ENCODE measurements at regions not wholly inside any gene's neighbourhood (a gene's known extent, or its start where the extent isn't known, plus 50 kb on each side); places are given as distances from the start of the nearest gene placed in this dataset.
"Not testable (repeated sequence)": the region's sequence is repeated elsewhere in the genome, so short reads cannot be mapped to it uniquely, and the experiment has no call there.

DNA sequence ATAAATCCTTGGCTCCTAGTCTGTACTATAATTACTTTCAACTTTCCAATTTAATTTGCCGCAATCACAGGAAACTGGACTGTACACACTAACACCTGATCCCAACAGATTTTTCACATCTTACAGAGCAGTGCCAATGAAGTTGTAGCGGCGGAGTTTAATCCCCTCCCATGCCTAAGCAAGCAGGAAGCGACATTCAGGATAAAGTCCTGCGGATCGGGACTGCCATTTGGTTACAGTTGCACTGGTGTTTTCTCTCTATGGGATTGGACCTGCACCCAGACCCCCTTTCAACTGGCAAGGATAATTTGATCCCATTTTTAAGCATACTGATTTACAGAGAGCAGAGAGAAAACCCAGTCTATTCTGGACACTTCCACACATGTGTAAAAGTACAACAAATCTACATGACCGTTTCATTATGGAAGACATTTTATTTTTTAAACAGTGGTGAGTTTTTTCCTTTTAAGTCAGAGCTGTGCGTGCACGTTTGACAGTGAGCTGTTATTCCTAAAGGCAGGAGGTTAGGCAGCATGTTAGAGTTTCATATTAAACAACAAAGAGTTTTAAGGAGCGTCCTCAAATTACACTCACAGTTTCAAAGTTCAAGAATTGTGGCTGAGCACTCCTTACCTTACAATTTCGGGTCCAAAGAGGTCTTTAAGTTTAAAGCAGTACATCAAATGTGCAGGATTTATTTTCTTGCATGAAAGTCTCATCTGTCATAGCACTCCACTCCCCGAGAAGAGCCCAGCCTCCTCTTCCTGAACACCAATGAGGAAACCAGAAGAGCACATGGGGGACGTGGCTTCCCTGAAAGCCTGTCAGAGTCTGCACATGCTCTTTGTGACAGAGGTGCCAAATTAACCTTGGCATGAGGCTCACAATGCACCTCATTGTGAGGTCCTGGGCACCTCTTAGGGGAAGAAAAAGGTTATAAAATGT lies 141.6 kb upstream of the RFC3 start:
- peak; percentile 11 for DNase-seq

GRCh38 chr13:33677215-33677614 lies 140.7 kb upstream of the RFC3 start:
- no peak for DNase-seq

- DNase-seq, result no peak
Observed at GRCh38 chr13:33678084-33678483, 139.9 kb upstream of the RFC3 start.

DNA sequence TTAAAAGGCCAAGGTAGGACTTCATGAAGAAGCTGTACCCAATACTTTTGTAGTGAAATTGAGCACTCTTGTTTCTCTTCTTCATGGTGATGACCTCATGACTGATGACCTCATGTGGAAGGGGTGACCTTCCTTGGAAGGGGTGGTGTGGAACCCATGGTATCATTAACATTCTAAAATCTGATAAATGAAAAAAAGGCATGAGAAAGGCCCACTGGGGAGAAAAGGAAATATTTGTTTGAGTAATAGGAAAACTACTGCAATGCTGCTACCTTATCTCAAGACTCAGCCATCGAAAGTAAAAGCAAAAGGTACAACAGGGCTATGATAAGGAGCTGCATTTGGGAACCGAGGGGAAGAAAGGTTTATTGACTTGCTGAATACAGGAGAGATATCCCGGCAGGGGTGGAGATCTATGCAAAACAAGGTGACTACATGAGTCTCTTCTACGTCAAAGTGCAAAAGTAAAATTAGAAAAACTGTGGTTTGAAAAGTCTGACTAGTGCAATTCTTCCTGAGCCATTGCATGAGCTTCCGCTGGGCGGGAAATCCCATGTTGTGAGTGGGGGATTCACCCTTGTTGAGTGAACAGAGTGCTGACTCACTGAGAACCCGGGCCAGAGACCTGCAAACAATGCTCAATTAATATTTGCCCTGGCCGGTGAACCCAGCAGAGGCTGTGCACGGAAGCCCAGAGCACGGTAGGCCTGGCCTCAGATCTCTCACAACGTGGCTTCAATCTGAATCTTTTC lies 138.9 kb upstream of the RFC3 start:
- no peak for DNase-seq

- no peak for DNase-seq
Observed at GRCh38 chr13:33679658-33680012, 138.3 kb upstream of the RFC3 start.

DNA sequence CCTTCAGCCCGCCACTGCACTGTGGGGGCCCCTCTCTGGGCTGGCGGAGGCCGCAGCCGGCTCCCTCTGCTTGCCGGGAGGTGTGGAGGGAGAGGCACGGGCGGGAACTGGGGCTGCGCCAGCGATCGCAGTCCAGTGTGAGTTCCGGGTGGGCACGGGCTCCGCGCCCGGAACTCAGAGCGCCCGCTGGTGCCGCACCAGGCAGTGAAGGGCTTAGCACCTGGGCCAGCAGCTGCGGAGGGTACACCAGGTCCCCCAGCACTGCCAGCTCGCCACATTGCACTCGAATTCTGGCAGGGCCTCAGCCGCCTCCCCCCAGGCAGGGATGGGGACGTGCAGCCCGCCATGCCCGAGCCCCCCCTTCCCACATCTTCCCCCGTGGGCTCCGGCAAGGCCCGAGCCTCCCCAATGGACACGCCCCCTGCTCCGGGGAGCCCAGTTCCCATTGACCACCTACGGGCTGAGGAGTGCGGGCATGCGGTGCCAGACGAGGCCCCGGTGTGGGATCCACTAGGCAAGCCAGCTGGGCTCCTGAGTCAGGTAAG lies 135.9 kb upstream of the RFC3 start:
- no peak for DNase-seq

- DNase-seq, result not testable (repeated sequence)
Observed at GRCh38 chr13:33682646-33683045, 135.3 kb upstream of the RFC3 start.

DNA sequence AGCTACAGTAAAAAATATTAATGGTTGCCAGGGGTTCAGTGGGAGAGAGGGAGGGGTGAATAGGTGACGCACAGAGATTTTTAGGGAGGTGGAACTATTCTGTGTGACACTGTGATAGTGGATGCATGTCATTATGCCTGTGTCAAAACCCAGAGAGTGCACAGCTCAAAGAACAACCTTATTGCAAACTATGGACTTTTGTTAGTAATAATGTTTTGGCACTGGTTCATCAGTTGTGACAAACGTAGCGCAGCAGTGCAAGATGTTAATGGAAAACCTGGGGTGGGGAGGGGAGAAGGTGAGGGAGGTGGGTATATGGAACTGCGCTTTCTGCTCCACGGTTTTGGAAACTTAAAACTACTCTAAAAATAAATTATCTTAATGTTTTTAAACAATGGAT lies 134.6 kb upstream of the RFC3 start:
- DNase-seq, result no peak

DNA sequence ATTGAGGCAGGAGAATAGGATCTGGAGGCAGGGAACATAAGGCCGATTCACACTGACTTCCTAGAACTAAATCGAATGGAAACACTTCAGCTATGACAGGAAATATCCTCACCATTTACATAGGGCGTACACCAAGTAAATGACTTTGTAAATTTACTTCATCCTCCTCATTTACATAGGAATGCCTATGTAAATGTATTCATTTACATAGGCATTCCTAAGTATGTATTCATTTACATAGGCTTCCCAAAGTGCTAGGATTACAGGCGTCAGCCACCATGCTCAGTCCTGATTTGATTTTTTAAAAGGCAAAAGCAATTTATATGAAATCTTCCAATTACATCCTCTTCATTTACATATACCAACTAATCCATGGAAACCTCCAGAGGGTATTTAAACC lies 133.1 kb upstream of the RFC3 start:
- no peak for DNase-seq

DNA sequence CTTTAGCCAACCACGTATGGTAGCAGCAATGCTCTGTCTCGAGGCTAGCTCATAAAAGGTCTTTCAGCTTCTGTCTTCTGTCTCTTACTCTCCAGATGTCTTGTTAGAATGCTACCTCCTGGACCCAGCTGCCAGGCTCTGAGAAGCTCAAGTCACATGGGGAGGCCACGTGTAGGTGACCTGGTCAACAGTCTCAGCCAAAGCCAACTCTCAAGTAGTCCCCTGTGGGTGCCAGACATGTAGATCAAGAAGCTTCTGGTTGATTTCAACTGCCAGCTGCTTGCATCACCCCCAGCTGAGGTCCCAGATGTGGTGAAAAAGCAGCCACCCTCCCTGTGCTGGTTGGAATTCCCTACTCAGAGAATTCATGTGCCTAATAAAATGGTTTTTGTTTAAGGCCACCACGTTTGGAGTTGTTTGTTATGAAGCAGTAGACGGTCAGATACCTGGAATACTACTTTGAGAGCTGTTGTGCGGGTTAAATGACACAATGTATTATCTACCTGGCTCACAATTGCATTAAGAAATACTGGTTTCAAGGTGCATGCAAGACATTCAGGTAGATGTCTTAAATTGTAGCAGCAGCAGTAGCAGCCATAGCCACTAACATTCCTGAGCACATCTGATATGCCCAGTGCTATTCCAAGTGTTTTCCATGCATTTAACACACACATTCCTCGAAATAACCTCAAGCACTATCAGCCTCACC lies 131.0 kb upstream of the RFC3 start:
- no peak for DNase-seq

DNA sequence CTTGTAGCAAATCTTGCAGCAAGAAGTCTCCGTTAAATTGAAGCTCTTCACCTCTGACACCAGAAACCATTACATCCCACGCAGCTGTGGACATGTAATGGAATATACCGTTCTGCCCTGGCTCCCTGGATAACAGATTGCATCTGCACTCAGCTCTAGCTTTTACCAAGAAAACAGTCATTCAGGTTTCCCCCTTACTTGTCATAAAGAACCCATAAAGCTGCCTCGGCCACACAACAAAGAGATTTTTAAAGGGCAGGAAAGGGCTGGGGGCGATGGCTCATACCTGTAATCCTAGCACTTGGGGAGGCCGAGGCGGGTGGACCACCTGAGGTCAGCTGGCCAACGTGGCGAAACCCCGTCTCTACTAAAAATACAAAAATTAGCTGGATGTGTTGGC lies 127.6 kb upstream of the RFC3 start:
- DNase-seq, result peak; percentile 4

- DNase-seq, result no peak
Observed at GRCh38 chr13:33691980-33692379, 126.0 kb upstream of the RFC3 start.

DNA sequence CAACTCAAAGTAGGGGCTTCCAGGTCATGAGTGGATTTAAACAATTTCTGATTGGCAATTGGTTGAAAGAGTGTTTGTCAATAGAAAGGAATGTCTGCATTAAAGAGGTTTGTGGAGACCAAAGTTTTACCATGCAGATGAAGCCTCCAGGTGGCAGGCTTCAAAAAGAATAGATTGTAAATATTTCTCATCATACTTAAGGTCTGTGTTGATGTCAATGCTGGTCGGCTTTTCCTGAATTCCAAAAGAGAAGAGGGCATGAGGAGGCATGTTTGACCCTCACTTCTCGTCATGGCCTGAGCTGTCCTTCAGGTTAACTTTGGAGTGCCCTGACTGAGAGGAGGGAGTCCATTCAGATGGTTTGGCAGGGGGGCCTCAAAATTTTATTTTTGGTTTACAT lies 125.4 kb upstream of the RFC3 start:
- DNase-seq, result no peak

GRCh38 chr13:33694546-33694945 lies 123.4 kb upstream of the RFC3 start:
- no peak for DNase-seq

DNA sequence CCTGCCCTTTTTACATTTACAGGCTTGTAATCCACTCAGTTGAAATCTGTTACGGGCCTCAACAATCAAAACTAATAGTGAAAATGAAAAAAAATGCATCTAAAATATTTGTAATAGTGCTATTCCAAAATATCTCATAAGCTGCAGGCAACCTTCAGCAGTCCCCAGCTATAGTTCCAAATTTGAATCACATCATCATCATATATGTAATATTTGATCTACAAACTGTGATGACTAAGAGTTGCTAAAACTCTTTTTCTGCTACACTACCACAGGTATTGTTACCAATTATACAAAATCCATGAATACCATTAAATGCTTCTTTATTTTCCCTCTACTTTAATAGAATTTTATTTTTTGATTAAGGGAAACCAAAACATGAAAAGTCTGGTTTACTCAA lies 121.4 kb upstream of the RFC3 start:
- DNase-seq, result no peak

GRCh38 chr13:33697926-33698325 lies 120.0 kb upstream of the RFC3 start:
- no peak for DNase-seq

DNA sequence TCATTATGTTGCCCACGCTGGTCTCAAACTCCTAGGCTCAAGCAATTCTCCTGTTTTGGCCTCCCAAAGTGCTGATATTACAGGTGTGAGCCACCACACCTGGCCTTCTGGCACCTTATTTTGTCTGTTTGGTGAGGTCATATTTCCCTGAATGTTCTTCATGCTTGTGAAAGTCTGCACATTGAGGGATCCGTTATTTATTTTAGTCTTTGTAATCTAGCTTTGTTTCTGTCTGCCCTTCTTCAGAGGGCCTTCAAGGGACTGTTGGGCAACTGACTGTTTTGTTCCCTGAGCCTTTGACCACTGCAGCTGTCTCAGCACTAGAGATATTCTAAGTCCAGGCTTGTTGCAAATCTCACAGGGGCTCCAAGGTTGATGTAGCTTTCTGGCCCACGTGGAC lies 110.5 kb upstream of the RFC3 start:
- DNase-seq, result no peak

DNA sequence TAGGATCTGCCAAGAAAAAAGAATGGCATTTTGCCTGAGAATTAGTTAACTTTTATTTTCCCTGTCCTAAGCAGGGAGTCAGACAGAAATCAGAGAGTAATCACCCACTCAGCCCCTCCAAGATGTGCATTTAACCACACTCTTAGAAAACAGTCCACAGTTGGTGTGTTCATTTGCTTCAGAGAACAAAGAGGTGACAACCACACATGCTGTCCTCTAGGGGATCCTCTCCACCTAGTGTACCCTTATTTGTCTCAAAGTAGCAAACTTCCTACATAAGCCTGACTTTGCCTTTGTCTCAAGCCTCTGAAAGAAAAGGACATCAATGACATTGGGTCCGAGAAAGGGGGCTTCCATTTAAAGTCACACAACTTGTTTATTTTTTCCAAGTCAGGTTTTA lies 107.0 kb upstream of the RFC3 start:
- no peak for DNase-seq

GRCh38 chr13:33711436-33711835 lies 106.5 kb upstream of the RFC3 start:
- no peak for DNase-seq

DNA sequence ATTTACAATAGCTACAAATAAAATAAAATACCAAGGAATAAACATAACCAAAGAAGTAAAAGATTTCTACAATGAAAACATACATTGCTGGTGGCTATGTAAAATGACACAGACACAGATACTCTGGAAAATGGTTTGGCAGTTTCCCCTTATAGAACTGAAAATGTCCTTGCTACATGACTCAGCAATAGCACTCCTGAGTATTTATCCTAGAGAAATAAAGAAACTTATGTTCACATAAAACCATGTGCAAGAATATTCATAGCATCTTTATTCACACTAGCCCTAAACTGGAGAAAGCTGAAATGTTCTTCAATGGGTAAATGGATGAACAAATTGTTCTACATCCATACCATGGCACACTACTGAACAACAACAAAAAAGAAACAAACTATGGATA lies 100.2 kb upstream of the RFC3 start:
- DNase-seq, result no peak

DNA sequence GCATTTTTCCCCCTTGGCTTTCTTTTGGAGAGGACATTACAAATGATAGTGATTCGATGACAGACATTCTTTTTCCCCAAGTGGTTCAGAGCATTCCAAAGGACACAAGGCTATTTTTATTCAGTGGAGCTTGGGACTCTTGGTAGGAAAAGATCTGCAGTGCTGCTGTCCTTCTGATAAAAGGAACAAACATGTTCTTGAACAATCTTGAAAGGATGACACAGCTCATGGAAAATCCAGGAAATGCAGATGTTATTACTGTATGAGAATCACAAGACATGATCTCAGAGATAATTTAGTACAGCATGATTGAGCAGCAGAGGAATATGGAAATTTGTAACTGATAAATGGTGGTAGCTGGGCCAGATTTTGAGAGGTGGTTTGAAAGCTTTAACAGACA lies 96.2 kb upstream of the RFC3 start:
- DNase-seq, result no peak

- DNase-seq, result no peak
Observed at GRCh38 chr13:33722216-33722915, 95.6 kb upstream of the RFC3 start.

DNA sequence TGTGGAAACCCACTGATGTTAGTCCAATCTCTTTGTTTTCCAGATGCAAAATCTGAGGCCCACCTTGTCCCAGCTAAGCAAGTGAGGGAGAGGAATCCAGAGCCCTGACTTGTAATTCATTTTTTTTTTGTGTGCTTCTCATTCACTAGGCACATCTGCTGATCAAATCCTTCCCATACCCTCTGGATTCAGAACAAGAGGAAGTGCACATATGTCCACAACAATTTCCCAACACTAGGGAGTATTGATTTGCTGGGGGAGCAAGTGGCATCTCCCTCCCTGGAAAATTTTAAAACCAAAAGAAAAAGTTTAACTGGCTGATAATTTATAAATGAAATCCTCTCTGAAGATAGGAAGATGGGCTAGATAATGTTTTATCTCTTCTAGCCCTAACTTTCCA lies 94.6 kb upstream of the RFC3 start:
- no peak for DNase-seq
